Activated CD4-positive, CD25-positive, alpha-beta regulatory T cell treated with anti-CD3 and anti-CD28 coated beads, Interleukin-2, amount 50 U/mL, for 24 hours (primary cell): ENCODE measurements at regions not wholly inside any gene's neighbourhood (a gene's known extent, or its start where the extent isn't known, plus 50 kb on each side); places are given as distances from the start of the nearest gene placed in this dataset.

ENCODE experiments used
- ATAC-seq, 2 donors: fragments of 150-1000 bp; cut with Tn5 transposase; one replicate each; pipeline ENCODE4 v1.10.0; 2021; ENCODE audit warnings: mild to moderate bottlenecking in 1 of 2, moderate library complexity in 1 of 2

DNA sequence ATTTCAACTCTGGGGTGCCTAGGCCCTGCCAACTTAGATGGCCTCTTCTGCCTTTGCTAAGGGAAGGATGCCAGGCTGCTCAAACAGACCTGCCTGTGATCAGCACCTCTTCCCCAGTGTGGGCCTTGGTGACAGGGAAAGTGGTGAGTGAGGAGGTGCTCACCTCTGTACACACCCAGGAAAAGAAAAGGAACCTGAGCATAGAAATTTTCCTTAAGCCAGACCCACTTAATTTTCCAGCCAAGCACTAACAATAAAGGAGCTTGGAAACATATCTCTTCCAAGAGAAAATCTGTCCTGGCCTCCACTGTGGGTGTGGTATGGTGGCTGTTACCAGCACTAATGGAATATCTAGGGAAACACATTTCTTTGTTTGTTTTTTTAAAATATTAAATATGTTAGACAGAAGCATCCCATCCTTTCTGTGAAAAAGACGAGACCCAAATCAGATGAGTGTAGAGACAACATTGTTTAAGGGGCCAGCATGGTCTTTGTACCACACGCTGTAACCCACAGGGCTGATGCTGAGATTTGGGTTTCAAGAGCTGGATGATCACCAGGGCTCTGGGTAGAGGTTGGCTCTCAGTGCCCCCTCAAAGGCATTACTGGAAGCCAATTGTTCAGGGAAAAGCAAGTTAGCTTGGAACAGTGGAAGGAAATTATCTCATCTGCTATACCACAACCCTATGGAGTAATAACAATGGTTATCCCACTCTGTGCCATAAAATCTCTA, 472.2 kb downstream of the INSC start:
- ATAC-seq: no peak

DNA sequence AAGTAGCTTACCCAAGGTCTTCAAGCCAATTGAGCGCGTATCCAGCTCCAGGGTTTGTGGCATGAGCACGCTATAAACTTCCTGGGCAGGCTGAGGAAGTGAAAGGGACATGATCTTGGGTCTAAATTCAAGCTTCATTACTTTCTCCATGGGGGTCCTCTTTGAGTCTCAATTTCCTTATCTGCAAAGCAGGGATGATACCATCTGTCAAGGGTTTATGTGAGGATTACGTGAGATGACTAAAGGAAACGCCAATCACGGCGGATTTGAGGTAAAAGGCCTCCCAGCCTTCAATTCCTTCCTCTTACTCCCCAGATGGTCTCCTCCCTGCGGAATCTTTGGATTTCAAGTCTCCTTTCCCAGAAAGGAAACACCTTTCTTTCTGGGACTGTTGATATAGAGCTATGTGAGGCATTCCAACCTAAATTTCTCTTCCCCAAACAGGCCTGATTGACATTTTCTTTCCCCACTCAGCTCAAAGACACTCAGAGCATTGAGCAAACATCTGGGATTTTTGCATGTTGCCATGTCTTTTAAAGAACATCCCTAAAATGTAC, 474.4 kb downstream of the INSC start:
- no peak for ATAC-seq

DNA sequence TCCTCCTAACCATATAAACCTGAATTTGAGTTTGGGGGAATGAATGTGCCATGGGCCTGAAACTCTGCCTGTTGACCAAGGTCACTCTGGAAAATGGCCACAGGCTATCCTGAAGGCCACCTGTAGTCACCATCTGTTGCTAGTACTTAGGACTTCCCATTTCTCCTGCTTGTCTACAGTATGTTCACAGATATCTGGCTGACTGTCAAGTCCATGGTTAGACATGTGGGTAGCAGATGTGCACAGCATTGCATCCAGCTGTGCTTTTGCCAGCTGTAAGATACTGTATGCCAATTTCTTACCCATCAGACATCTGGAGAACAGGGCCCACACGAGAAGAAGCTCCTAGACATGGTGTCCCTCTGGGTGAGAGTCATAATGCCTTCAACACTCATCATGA, 475.4 kb downstream of the INSC start:
- no peak for ATAC-seq

DNA sequence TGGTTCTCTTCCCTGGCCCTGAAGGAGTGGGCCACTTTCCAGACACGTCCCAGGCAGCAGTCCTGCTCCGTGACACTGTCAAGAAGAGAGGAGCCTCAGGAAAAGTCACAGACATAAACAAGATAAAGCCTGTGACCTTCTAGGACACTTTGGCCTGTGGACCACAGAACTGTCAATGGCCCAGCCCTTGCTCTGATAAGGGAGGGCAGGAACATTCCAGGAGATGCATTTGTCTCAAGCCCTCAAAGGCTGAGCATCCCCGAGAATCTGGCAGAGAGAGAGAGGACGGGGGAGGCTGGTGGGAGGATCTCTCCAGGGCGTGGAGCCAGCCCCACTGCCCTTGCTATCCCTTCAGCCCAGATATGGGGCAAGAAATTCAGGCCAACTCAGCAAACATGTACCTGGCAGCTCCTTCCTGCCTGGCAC, 476.4 kb downstream of the INSC start:
- no peak for ATAC-seq

DNA sequence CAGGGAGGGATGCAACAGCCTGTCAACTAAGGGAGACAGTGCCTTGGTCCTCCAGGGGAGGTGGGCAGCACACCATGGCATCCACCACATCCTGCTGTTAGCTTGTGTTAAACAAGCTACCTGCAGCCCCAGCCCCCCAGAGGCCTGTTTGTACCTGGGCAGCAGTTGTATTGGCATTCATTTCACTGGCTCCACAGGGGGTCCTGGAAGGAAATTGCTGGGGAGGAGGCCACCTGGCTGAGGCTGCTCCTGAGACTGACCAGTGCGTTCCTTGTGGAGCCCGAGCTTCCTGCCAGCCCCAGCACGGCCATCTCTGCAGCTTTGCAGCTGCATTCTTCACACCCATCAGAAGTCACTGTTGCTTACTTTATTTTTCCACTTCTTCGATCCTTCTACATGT, 479.9 kb downstream of the INSC start:
- ATAC-seq: no peak

DNA sequence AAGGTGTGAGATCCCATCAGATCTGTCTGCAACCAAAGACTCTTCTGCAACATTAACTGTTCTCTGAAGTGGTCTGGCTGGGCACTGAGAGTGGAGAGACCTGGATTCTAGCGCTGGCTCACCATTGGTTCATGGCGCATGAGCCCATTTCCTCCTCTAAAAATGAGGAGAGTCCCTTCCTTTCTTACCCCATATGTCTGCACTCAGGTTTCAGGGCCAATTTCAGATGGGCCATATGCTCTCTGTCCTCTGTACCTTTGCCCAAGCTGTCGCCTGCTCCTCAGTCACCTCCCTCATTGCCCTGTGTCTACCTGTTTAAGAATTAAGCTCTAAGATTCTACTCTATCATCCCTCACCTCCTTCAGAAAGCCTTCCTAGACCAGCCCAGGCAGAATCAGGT, 484.7 kb downstream of the INSC start:
- no peak for ATAC-seq

DNA sequence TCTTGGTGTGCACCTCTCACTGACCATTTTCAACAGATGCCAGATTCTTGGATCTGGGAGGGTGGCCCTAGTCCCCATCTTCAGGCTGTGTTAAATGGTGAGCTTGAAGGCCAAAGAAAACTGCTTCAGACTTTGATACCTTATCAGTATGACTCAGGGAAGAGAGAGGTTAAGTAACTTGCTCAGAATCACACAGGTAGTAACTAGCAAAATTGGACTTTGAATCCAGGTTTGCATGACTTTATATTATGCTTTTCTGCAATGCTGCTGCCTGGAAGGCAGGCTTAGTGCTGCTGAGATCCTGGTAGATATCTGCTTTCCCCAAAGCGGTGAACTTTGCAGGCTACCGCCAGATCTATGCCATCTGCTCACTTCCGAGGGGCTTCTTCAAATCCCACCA, 487.3 kb downstream of the INSC start:
- no peak for ATAC-seq

DNA sequence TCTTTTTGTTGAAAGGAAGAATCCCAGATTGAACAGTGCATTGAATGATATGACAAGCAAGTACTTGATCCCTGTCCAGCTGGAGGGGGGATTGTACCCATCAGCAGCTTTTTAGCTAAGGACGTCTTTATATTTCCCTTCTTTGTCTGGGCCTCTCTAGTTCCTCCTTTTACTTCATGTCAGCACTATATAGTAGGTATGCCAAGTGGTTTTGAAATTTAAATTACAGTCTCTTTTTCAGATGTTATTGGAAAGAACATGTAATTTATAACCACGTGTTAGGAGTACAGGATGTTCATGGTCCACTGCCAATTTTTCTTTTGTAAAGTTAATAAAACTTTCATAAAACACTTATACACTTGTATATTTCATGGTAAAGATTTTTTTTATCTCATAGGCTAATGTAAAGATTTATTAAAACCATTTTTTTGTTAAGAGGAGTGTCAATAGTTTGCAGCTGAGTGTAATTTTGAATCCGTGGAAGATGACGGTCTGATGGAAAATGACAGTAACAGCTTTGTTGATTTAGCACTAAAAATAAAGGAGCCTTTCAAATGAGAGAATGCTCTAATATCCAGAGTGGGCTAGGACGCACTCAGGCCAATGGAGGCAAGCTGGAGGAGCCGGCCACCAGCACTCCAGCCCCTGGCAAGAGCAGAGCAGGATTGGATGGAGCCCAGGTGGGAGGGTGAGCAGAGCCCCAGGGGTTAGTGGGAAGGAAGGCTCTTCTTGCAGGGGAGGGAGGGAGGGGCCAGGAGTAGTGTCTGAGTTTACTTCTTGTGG, 488.3 kb downstream of the INSC start:
- no peak for ATAC-seq

DNA sequence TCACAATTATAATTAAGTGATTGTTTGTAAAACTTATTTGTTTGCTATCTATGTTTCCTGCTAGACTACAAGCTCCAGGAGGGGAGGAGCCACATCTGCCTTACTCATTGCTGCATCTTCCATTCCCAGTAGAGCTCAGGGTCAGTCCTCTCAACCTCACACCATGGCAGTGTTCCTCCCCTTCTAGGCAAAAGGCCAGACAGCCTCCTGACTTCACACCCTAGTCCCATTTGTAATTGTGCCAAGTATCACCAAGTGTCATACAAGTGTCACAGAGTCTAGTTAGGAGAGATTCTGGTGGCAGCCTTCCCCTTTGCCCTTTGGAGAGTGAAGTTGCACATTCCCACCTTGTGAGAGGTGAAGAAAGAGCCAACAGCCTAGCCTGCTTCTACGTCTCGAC, 490.4 kb downstream of the INSC start:
- ATAC-seq: no peak

DNA sequence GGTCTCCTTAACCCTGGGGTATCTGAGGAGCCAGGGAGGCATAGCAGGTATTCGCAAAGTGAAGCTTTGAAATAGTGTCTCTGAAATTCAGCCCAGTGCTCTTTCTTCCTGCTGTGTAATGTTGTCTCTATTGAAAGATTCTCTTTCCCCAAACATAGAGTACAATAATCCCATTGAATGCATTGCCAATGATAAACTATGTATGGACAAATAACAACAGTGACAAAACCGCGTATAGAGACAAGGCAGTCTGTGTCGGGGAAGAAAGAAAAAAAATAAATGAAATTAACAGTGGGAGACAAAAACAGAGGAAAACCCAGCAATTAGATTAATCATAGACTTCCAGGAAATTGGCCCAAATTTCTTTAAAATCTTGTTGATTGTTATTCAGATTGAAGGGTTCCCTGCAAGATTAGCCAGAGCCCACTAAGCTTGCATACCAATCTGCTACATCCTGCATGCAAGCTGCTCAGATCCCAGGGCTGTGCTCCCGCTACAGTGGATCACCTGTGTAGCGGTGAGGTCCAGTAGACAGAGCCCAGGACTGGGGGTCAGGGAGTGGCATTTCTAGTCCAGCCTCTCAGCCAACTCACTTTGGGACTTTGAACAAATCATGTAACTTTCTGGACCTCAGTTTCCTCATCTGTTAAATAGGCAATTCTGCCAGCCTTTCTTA, 492.8 kb downstream of the INSC start:
- ATAC-seq: no peak

DNA sequence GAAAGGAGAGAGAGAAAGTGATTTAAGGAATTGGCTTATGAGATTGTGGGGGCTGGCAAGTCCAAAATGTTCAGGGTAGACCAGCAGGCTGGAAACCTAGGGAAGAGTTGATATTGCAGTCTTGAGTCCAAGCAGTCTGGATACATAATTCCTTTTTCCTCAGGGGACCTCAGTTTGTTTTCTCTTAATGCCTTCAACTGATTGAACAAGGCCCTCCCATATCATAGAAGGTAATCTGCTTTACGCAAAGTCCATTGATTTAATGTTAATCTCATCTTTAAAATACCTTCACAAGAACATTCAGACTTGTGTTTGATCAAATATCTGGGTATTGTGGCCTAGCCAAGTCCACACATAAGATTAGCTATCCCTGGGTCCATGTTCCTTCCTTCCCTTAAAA, 494.7 kb downstream of the INSC start:
- no peak for ATAC-seq

DNA sequence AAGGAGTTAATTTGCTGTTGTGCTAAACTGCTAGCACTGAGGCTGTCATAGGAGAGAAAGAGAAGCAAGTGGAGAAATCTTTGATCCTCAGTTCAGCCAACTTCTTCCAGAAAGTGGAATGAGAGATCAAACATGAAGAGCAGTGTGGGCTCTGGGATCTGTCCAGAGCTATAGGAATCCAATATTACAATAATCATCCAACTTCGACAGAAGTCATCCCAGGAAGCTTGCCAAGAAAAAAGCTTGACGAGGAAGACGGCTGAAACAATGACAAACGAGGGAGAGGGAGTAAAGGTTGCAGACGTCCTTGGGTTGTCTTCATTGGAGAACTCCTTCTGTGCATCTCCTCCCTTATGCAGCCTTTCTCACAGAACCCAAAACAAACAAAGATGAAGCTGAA, 496.2 kb downstream of the INSC start:
- ATAC-seq: no peak

DNA sequence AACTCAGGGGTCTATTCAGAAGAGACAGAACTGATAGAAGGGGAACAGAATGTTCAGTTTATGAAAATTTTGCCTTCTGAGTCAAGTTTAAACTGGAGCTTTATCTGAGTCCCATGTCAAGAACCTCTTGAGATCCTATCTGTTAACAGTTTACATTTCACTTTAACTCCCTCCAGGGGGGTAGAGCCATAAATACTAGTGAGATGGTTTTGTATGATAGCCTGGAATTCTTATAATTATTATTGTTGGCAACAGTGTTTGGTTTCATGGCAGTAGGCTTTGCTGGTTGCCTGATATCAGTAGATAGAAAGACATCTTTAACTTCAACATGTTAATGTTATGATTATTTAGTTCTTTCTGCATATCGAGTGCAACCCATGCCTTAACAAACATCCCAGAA, 498.5 kb downstream of the INSC start:
- no peak for ATAC-seq

DNA sequence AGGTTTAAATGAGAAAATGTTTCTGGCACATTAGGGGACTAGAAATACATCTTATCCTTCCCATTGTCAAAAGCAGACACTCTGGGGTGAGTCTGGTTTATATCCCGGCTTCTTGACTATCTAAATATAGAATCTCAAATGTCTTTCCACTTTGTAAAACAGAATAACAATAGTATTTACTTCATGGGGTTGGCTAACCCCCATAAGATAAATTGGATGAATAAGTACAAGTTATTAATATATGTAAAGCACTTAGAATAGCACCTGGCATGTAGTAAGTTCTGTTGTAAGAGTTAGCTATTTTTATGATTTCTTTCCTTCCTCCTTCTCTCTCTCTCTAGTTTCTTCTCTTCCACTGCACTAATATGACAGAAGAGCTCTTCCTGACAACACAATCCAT, 499.1 kb downstream of the INSC start:
- ATAC-seq: no peak

DNA sequence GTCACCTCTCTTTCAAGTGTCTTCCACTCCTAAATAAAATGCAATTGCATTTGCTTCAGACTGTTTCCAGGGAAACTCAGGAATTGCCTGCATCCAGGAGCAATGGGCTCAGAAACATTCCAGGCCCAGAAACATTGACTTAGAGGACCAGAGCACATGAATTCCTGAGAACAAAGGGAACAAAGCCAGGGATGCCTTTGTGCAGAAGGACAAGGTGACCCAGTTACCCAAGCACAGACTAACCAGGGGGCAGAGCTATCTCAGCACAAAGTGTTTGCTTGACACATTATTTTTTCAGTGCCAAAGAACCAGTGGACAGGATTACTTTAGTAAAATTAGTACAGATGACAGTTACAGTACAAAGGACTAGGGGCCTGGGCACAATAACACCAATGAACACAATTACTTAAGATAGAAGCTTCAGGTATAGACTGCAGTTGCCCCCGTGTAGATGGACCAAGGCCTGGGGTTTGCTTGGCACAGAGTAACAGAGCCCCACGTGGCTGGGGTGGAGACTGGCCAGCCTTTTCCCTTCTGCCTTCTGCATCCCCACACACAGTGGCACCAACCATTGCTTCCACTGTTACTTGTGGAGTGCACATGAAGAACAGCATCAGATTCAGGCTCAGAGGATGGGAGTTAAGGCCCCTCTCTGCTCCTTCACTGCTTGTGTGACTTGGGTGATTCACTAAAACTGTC, 500.8 kb downstream of the INSC start:
- ATAC-seq: no peak

DNA sequence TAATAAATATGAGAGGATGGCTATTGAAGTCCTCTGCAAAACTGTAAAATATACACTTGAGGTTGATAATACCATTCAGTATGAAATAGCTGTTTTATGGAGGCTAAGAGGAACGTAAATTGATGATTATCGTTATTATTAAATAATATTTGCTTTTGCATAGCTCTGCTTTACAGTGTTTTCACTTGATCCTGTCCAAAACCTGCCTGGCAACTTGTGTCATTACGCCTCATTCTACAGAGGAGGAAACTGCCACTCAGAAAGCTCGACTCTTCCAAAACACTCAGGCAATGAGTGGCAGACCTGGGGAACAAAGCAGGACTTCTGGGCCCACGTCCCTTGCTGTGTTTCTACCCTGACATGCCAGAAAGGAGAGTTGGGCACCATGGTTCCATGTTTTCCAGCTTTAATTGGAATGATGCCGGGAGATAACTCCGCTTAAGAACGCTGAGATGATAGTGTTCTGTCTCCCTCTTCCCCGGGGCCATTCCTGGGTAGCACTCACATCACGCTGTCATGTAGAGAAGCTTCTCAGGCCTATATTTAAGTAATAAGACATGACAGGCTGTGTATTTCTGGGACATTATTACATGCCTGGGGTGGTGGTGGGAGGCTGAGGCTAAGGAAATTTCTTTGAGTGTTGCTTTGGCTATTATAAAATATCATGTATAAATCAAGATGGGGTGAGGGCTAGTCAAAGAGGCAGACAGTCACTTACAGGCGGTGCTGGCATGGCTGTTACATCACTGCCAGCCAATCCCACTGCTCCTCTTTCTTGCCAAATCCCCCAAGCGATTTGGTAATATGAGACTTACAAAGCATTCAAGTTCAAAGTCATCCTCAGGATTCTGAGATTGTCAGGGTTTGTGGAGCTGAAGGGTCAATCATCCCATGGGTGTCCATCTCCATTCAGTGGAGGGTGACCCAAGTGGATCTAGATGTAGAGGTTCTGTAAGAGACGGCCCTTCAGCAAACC, 501.7 kb downstream of the INSC start:
- no peak for ATAC-seq

DNA sequence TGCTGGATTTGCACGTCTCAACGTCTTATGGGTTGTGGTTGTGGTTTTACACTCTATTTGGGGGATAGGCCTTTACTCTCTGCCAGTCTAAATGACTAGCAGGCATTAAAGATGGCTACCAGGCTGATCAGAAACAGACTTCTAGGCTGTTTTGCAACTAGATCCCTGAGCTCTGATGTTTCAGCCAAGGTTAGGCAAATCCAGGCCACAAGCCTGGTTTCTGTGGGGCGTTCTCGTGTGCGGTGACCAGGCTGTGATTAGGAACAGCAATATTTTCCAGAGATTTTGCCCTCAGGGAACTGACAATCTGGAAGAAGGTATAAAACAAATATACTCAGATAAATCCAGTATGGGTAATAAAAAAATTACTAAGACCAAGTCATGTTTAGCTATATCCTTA, 502.4 kb downstream of the INSC start:
- ATAC-seq: no peak

DNA sequence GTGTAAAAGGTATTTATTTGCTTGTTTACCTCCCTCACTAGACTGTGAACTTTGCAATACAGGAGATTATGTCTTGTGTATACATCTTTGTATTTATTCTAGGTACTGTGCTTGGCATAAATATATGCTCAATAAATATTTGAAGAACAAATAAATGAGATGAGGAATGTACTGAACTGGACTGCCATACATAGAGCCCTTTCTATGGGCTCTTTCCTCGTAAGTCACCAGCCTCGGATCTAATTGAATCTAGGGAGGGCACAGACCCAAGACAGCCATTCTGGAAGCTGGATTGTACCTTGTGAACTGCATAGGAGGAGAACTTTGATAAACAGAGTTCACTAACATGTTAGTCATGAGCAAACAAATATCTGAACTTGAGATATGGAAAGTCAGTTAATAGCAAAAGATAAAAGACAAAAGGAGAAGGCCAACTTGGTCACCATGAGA, 503.9 kb downstream of the INSC start:
- no peak for ATAC-seq

DNA sequence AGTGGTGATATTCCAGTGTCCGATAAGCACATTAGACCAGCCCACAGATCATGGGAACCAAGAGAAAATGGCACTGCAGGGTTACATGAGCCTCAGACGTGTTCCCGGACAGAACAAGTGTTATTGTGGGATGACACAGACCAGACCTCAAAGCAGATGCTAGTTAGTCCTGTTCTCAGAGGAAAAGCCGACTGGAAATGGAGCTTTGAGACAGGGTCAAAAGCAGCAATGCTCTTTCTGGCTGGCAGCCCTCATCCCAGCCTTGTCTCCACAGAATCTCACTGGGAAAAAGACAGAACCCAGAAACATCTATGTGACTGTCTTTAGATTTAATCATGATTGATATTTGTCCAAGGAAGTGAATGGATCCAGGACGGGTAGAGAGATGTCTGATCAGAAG, 506.8 kb downstream of the INSC start:
- ATAC-seq: no peak

DNA sequence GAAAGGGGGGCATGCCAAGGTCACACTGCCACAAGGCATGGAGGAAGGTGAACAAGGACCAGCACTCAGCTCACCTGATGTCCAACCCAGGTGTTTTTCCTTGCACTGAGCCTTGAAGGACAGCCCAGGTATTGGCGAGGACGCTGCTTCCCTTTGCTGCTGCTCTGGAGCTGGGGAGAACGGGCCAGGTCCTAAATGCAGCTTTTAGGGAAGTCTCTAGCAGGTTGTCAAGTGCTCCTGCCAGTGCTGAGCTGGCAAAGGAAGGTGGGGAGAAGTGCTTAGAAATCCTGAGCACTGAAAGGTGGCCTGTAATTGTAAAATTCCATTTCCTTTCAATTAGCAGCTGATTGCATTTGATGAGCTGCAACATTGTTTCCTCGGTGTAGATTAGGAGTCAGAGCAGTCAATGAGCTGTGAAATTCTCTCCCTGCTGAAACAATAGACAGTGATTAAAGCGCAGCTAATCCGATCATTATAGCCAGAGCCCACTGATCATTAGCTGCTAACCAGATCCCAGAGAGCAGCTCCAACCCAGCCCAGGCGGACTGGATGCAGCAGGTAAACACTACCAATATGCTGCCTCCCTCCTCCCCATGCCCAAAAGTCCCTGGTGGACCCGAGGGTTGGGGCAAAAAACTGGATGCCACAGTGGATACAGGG, 507.6 kb downstream of the INSC start:
- no peak for ATAC-seq

DNA sequence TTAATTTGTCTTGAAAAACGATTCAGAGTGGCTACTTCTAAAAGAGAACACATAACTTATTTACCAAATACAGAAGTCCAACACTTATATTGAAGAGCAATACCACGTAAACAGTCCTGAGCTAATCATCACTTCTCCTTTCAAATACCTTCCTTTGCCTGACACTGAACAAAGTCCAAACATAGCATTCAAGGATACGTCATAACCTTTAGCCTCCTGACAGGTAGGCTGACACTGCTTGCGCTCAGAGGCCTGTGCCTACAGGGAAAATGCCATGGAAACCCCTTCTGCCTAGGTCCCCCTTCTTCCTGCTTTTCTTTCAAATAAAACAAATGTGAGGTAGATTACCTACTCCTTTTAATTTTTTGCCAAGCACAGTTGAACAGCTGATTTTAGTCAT, 510.0 kb downstream of the INSC start:
- no peak for ATAC-seq
